ENCODE measurements at regions not wholly inside any gene's neighbourhood (a gene's known extent, or its start where the extent isn't known, plus 50 kb on each side); places are given as distances from the start of the nearest gene placed in this dataset.

DNA sequence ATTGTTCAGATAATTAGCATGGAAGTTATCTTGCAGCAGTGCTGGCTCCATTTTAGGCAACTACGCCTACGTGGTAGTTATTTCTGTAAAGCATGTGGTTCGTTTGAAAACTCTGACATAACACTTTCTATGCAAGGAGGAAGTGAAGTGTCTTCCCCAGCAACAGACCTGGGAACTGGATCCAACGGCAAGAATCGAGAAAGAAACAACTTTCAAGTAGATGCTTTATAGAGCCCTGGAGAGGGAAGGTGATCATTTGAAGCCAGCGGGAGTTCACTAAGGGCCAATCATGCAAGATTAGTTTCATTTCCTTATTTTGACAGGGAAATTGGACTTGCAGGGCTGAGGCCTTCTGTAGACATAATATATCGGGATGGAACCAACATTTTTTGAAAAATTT, 218.3 kb downstream of the ACKR3 start:
- TF ChIP-seq FOXJ3 (CRISPR knock-in tag; IDR thresholded peaks at IDR 0.05; ENCODE audit: borderline replicate concordance) (no peak), ZNF121 (CRISPR knock-in tag; IDR thresholded peaks at IDR 0.05) (no peak), CREM (CRISPR knock-in tag; IDR thresholded peaks at IDR 0.05) (no peak), NR2C2 (CRISPR knock-in tag; IDR thresholded peaks at IDR 0.05) (no peak), CREB1 (CRISPR knock-in tag; IDR thresholded peaks at IDR 0.05) (no peak), NR1H2 (CRISPR knock-in tag; IDR thresholded peaks at IDR 0.05) (no peak)
- TF ChIP-seq, protein P1, sequence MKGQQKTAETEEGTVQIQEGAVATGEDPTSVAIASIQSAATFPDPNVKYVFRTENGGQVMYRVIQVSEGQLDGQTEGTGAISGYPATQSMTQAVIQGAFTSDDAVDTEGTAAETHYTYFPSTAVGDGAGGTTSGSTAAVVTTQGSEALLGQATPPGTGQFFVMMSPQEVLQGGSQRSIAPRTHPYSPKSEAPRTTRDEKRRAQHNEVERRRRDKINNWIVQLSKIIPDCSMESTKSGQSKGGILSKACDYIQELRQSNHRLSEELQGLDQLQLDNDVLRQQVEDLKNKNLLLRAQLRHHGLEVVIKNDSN (CRISPR knock-in tag; IDR thresholded peaks at IDR 0.05) = no peak
- TF ChIP-seq, protein P2, sequence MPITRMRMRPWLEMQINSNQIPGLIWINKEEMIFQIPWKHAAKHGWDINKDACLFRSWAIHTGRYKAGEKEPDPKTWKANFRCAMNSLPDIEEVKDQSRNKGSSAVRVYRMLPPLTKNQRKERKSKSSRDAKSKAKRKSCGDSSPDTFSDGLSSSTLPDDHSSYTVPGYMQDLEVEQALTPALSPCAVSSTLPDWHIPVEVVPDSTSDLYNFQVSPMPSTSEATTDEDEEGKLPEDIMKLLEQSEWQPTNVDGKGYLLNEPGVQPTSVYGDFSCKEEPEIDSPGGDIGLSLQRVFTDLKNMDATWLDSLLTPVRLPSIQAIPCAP (CRISPR knock-in tag; IDR thresholded peaks at IDR 0.05) = no peak
- TF ChIP-seq, protein P3, sequence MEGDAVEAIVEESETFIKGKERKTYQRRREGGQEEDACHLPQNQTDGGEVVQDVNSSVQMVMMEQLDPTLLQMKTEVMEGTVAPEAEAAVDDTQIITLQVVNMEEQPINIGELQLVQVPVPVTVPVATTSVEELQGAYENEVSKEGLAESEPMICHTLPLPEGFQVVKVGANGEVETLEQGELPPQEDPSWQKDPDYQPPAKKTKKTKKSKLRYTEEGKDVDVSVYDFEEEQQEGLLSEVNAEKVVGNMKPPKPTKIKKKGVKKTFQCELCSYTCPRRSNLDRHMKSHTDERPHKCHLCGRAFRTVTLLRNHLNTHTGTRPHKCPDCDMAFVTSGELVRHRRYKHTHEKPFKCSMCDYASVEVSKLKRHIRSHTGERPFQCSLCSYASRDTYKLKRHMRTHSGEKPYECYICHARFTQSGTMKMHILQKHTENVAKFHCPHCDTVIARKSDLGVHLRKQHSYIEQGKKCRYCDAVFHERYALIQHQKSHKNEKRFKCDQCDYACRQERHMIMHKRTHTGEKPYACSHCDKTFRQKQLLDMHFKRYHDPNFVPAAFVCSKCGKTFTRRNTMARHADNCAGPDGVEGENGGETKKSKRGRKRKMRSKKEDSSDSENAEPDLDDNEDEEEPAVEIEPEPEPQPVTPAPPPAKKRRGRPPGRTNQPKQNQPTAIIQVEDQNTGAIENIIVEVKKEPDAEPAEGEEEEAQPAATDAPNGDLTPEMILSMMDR (IDR thresholded peaks at IDR 0.05) = no peak
- TF ChIP-seq, protein P4, sequence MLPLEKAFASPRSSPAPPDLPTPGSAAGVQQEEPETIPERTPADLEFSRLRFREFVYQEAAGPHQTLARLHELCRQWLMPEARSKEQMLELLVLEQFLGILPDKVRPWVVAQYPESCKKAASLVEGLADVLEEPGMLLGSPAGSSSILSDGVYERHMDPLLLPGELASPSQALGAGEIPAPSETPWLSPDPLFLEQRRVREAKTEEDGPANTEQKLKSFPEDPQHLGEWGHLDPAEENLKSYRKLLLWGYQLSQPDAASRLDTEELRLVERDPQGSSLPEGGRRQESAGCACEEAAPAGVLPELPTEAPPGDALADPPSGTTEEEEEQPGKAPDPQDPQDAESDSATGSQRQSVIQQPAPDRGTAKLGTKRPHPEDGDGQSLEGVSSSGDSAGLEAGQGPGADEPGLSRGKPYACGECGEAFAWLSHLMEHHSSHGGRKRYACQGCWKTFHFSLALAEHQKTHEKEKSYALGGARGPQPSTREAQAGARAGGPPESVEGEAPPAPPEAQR (CRISPR knock-in tag; IDR thresholded peaks at IDR 0.05) = no peak
- TF ChIP-seq, protein P5, sequence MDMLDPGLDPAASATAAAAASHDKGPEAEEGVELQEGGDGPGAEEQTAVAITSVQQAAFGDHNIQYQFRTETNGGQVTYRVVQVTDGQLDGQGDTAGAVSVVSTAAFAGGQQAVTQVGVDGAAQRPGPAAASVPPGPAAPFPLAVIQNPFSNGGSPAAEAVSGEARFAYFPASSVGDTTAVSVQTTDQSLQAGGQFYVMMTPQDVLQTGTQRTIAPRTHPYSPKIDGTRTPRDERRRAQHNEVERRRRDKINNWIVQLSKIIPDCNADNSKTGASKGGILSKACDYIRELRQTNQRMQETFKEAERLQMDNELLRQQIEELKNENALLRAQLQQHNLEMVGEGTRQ (CRISPR knock-in tag; IDR thresholded peaks at IDR 0.05) = no peak
- TF ChIP-seq, protein P6, sequence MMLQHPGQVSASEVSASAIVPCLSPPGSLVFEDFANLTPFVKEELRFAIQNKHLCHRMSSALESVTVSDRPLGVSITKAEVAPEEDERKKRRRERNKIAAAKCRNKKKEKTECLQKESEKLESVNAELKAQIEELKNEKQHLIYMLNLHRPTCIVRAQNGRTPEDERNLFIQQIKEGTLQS (CRISPR knock-in tag; conservative IDR thresholded peaks at IDR 0.05) = no peak
- TF ChIP-seq, protein P7, sequence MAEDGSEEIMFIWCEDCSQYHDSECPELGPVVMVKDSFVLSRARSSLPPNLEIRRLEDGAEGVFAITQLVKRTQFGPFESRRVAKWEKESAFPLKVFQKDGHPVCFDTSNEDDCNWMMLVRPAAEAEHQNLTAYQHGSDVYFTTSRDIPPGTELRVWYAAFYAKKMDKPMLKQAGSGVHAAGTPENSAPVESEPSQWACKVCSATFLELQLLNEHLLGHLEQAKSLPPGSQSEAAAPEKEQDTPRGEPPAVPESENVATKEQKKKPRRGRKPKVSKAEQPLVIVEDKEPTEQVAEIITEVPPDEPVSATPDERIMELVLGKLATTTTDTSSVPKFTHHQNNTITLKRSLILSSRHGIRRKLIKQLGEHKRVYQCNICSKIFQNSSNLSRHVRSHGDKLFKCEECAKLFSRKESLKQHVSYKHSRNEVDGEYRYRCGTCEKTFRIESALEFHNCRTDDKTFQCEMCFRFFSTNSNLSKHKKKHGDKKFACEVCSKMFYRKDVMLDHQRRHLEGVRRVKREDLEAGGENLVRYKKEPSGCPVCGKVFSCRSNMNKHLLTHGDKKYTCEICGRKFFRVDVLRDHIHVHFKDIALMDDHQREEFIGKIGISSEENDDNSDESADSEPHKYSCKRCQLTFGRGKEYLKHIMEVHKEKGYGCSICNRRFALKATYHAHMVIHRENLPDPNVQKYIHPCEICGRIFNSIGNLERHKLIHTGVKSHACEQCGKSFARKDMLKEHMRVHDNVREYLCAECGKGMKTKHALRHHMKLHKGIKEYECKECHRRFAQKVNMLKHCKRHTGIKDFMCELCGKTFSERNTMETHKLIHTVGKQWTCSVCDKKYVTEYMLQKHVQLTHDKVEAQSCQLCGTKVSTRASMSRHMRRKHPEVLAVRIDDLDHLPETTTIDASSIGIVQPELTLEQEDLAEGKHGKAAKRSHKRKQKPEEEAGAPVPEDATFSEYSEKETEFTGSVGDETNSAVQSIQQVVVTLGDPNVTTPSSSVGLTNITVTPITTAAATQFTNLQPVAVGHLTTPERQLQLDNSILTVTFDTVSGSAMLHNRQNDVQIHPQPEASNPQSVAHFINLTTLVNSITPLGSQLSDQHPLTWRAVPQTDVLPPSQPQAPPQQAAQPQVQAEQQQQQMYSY (CRISPR knock-in tag; IDR thresholded peaks at IDR 0.05) = no peak
- TF ChIP-seq, protein P8, sequence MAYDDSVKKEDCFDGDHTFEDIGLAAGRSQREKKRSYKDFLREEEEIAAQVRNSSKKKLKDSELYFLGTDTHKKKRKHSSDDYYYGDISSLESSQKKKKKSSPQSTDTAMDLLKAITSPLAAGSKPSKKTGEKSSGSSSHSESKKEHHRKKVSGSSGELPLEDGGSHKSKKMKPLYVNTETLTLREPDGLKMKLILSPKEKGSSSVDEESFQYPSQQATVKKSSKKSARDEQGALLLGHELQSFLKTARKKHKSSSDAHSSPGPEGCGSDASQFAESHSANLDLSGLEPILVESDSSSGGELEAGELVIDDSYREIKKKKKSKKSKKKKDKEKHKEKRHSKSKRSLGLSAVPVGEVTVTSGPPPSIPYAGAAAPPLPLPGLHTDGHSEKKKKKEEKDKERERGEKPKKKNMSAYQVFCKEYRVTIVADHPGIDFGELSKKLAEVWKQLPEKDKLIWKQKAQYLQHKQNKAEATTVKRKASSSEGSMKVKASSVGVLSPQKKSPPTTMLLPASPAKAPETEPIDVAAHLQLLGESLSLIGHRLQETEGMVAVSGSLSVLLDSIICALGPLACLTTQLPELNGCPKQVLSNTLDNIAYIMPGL (CRISPR knock-in tag; IDR thresholded peaks at IDR 0.05) = no peak
